IMR-90 (cell line): ENCODE measurements at regions not wholly inside any gene's neighbourhood (a gene's known extent, or its start where the extent isn't known, plus 50 kb on each side); places are given as distances from the start of the nearest gene placed in this dataset.

ENCODE experiments used
- ATAC-seq: fragments of 200-7000 bp; cut with Tn5 transposase; 2 replicates; pipeline ENCODE4 v1.9.1; 2020; ENCODE audit warnings: low read depth, mild to moderate bottlenecking, moderate library complexity
- BruUV-seq: library from RNA; stranded (reverse); fragments of 400-500 nt; replicated peaks from 2 replicates; lab custom pipeline; 2021; lab: Mats Ljungman, UMichigan
- CTCF ChIA-PET: fragments of 300-600 bp; formaldehyde crosslinking; extraction: SDS; loops from one replicate; lab custom pipeline; 2021; ENCODE audit warnings: antibody characterized with exemption; lab: Yijun Ruan, JAX
- POLR2A ChIA-PET: fragments of 300-600 bp; sonication (Branson Sonifier 250); formaldehyde crosslinking; loops from one replicate; lab custom pipeline; 2022; ENCODE audit warnings: antibody characterized with exemption; ENCODE audit not compliant: unreplicated experiment; lab: Charles Lee
- DNase-seq: peaks from one replicate; pipeline ENCODE4 v3.0.0; 2013
- H2AFZ ChIP-seq: replicated peaks from 2 replicates; pipeline ENCODE3; 2013; ENCODE audit warnings: low read length, mild to moderate bottlenecking; ENCODE audit not compliant: poor library complexity
- H2AK5ac ChIP-seq: 2 replicates; pipeline ENCODE4 v1.6.1; 2013; ENCODE audit warnings: low read depth, low read length, inconsistent platforms
- H2AK9ac ChIP-seq: replicated peaks from 2 replicates; pipeline ENCODE3; 2013; ENCODE audit warnings: mild to moderate bottlenecking, low read depth, low read length, moderate library complexity; ENCODE audit not compliant: poor library complexity
- H2BK120ac ChIP-seq: 2 replicates; pipeline ENCODE4 v1.6.1; 2013; ENCODE audit warnings: low read depth, low read length, inconsistent platforms
- H2BK15ac ChIP-seq: 3 replicates; pipeline ENCODE4 v1.6.1; 2013; ENCODE audit warnings: low read depth, low read length, inconsistent platforms
- H2BK20ac ChIP-seq: 2 replicates; pipeline ENCODE4 v1.6.1; 2013; ENCODE audit warnings: low read depth, mild to moderate bottlenecking, inconsistent platforms, low read length, moderate library complexity
- H2BK5ac ChIP-seq: 2 replicates; pipeline ENCODE4 v1.6.1; 2013; ENCODE audit warnings: mild to moderate bottlenecking, low read depth, low read length, inconsistent platforms; ENCODE audit not compliant: poor library complexity, severe bottlenecking
- H3K14ac ChIP-seq: replicated peaks from 2 replicates; pipeline ENCODE4 v1.6.1; 2013; ENCODE audit warnings: low read depth, low read length, inconsistent platforms
- H3K18ac ChIP-seq: 2 replicates; pipeline ENCODE4 v1.6.1; 2013; ENCODE audit warnings: low read depth, low read length, control low read depth
- H3K23ac ChIP-seq: 2 replicates; pipeline ENCODE4 v1.6.1; 2013; ENCODE audit warnings: low read depth, low read length, inconsistent platforms
- H3K27ac ChIP-seq: 2 replicates; pipeline ENCODE4 v1.5.1; 2013; ENCODE audit warnings: mild to moderate bottlenecking, control low read depth, low read length; ENCODE audit not compliant: insufficient read depth
- H3K27me3 ChIP-seq: 2 replicates; pipeline ENCODE4 v1.6.1; 2013; ENCODE audit warnings: low read length; ENCODE audit not compliant: control insufficient read depth, insufficient read depth
- H3K36me3 ChIP-seq: 2 replicates; pipeline ENCODE4 v1.6.1; 2013; ENCODE audit warnings: low read length, mixed read lengths; ENCODE audit not compliant: control insufficient read depth, insufficient read depth
- H3K4ac ChIP-seq: 2 replicates; pipeline ENCODE4 v1.6.1; 2013; ENCODE audit warnings: low read depth, low read length, inconsistent platforms
- H3K4me1 ChIP-seq: 2 replicates; pipeline ENCODE4 v1.6.1; 2013; ENCODE audit warnings: low read length, mixed read lengths; ENCODE audit not compliant: control insufficient read depth, insufficient read depth
- H3K4me2 ChIP-seq: 2 replicates; pipeline ENCODE4 v1.6.1; 2013; ENCODE audit warnings: low read depth, mild to moderate bottlenecking, control low read depth, low read length, moderate library complexity
- H3K4me3 ChIP-seq: 2 replicates; pipeline ENCODE4 v1.5.1; 2013; ENCODE audit warnings: low read depth, mild to moderate bottlenecking, control low read depth, low read length, moderate library complexity; ENCODE audit not compliant: insufficient read depth
- H3K56ac ChIP-seq: 2 replicates; pipeline ENCODE4 v1.6.1; 2013; ENCODE audit warnings: low read length, inconsistent platforms; ENCODE audit not compliant: insufficient read depth; ENCODE audit errors: extremely low read depth
- H3K79me1 ChIP-seq, 2 experiments: 2 replicates each; pipeline ENCODE4 v1.6.1; 2013; ENCODE audit warnings: low read length in 2 of 2, inconsistent platforms in 1 of 2, low read depth in 1 of 2
- H3K9ac ChIP-seq: 2 replicates; pipeline ENCODE4 v1.6.1; 2013; ENCODE audit warnings: low read depth, low read length, control low read depth
- H3K9me1 ChIP-seq: 2 replicates; pipeline ENCODE4 v1.6.1; 2013; ENCODE audit warnings: low read length, inconsistent platforms; ENCODE audit not compliant: insufficient read depth
- H3K9me3 ChIP-seq: 2 replicates; pipeline ENCODE4 v1.6.1; 2013; ENCODE audit warnings: low read length; ENCODE audit not compliant: control insufficient read depth, insufficient read depth
- H4K20me1 ChIP-seq: 2 replicates; pipeline ENCODE4 v1.6.1; 2013; ENCODE audit warnings: low read length, inconsistent platforms; ENCODE audit not compliant: insufficient read depth
- H4K5ac ChIP-seq: 2 replicates; pipeline ENCODE4 v1.6.1; 2013; ENCODE audit warnings: mild to moderate bottlenecking, low read depth, low read length, control low read depth
- H4K8ac ChIP-seq, 2 experiments: 2 replicates each; pipeline ENCODE4 v1.6.1; 2013; ENCODE audit warnings: low read depth in 2 of 2, low read length in 2 of 2, control low read depth in 1 of 2, inconsistent platforms in 1 of 2
- H4K91ac ChIP-seq: 2 replicates; pipeline ENCODE4 v1.6.1; 2013; ENCODE audit warnings: low read depth, low read length, inconsistent platforms; ENCODE audit not compliant: insufficient read depth
- BHLHE40 ChIP-seq: fragments of 150-350 bp; IDR thresholded peaks from 2 replicates; pipeline ENCODE4 v1.6.1; 2016; ENCODE audit warnings: mild to moderate bottlenecking, low read depth, low read length
- CEBPB ChIP-seq: IDR thresholded peaks from 2 replicates; pipeline ENCODE4 v1.6.1; 2012; ENCODE audit warnings: low read depth, low read length, improper control_type of control experiment
- CTCF ChIP-seq: conservative IDR thresholded peaks from 2 replicates; pipeline ENCODE4 v1.5.1; 2012; ENCODE audit warnings: mild to moderate bottlenecking, low read depth, low read length, improper control_type of control experiment
- ELK1 ChIP-seq: fragments of 150-350 bp; IDR thresholded peaks from 2 replicates; pipeline ENCODE4 v1.6.1; 2016; ENCODE audit warnings: low read depth, mild to moderate bottlenecking, low read length, moderate library complexity, borderline replicate concordance
- FOS ChIP-seq: fragments of 150-350 bp; IDR thresholded peaks from 2 replicates; pipeline ENCODE4 v1.6.1; 2016; ENCODE audit warnings: low read depth, low read length
- MAFK ChIP-seq: IDR thresholded peaks from 2 replicates; pipeline ENCODE4 v1.6.1; 2012; ENCODE audit warnings: low read depth, low read length, improper control_type of control experiment
- NFE2L2 ChIP-seq: fragments of 150-350 bp; IDR thresholded peaks from 2 replicates; pipeline ENCODE4 v1.6.1; 2016; ENCODE audit warnings: low read depth, mild to moderate bottlenecking, low read length
- POLR2A ChIP-seq: IDR thresholded peaks from 2 replicates; pipeline ENCODE4 v1.6.1; 2012; ENCODE audit warnings: mild to moderate bottlenecking, low read depth, low read length
- RAD21 ChIP-seq: IDR thresholded peaks from 2 replicates; pipeline ENCODE4 v1.6.1; 2012; ENCODE audit warnings: low read length, improper control_type of control experiment
- RCOR1 ChIP-seq: IDR thresholded peaks from 2 replicates; pipeline ENCODE4 v1.6.1; 2012; ENCODE audit warnings: mild to moderate bottlenecking, low read length, improper control_type of control experiment; ENCODE audit not compliant: insufficient replicate concordance
- RFX5 ChIP-seq: IDR thresholded peaks from 2 replicates; pipeline ENCODE4 v1.8.0; 2012; ENCODE audit warnings: low read depth, mild to moderate bottlenecking, low read length, moderate library complexity
- SMC3 ChIP-seq: fragments of 150-350 bp; IDR thresholded peaks from 2 replicates; pipeline ENCODE4 v1.6.1; 2016; ENCODE audit warnings: low read depth, mild to moderate bottlenecking, antibody characterized with exemption, low read length, moderate library complexity
- dilution Hi-C: fragments of 300-500 bp; cut with HindIII; formaldehyde crosslinking; loops from one replicate; pipeline ENCODE4 v1.14.3; 2018; ENCODE audit warnings: low sequenced_read_pairs; ENCODE audit not compliant: unreplicated experiment
- in situ Hi-C: fragments of 300-500 bp; cut with MboI; formaldehyde crosslinking; loops from 3 replicates; pipeline ENCODE4 v1.14.3; 2019; ENCODE audit warnings: low sequenced_read_pairs, inconsistent platforms, mixed read lengths
- intact Hi-C: fragments of 100-400 bp; cut with micrococcal nuclease; formaldehyde crosslinking; loops from 2 replicates; pipeline ENCODE4 v1.10.0; 2022

DNA sequence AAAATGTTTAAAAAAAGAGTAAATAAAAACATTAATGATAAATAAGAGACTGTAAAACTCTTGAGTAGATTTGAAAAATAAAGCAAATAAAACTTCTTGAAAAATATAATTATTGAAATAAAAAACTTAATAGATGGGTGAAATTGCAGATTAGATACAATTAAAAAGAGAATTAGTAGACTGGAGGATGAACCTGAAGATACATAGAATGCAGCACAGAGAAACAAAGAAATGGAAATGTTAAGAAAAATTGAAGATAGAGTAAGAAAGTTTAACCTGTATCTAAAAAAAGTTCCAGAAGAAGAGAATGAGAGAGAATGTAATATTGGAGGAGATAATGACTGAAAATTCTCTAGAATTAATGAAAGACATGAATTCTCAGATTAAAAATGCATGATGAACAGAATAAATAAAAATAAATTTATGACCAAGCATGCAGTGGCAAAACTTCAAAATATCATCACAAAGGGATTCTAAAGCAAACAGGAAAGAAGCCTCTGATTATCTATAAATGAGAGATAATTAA, 438.1 kb upstream of the CLINT1 start:
- intact Hi-C loops (no loop called here), dilution Hi-C loops (no loop called here), in situ Hi-C loops (no loop called here)
- Histone ChIP-seq H2AFZ (no peak overlapping the region), H3K9ac (no peak overlapping the region), H3K23ac (no peak overlapping the region), H4K8ac (no peak overlapping the region), H4K20me1 (no peaks in the 10 kb centered on the region), H3K4me2 (no peak overlapping the region), H2AK5ac (no peak overlapping the region), H3K56ac (no peak overlapping the region), H2BK20ac (no peak overlapping the region), H3K36me3 (no peaks in the 10 kb centered on the region), H3K4me1 (no peaks in the 10 kb centered on the region), H4K5ac (no peak overlapping the region), H3K27ac (no peak overlapping the region), H4K91ac (no peak overlapping the region), H3K79me1 (no peaks in the 10 kb centered on the region), H3K4me3 (no peak overlapping the region), H3K9me3 (no peaks in the 10 kb centered on the region), H3K27me3 (no peaks in the 10 kb centered on the region), H2BK15ac (no peak overlapping the region), H3K14ac (no peak overlapping the region), H3K9me1 (no peaks in the 10 kb centered on the region), H2AK9ac (no peak overlapping the region), H3K4ac (no peak overlapping the region), H2BK5ac (no peak overlapping the region), H2BK120ac (no peak overlapping the region), H3K18ac (no peak overlapping the region)
- ChIA-PET CTCF (no interaction called here), POLR2A (no interaction called here)
- TF ChIP-seq FOS (no peak), MAFK (no peak), CEBPB (no peak), ELK1 (no peak), RAD21 (no peak), NFE2L2 (no peak), BHLHE40 (no peak), CTCF (no peak), SMC3 (no peak), RFX5 (no peak), POLR2A (no peak), RCOR1 (no peak)
- DNase-seq (no peak), ATAC-seq (no peak)
- no TSS peak for BruUV-seq
